ENCODE measurements at regions not wholly inside any gene's neighbourhood (a gene's known extent, or its start where the extent isn't known, plus 50 kb on each side); places are given as distances from the start of the nearest gene placed in this dataset.

DNA sequence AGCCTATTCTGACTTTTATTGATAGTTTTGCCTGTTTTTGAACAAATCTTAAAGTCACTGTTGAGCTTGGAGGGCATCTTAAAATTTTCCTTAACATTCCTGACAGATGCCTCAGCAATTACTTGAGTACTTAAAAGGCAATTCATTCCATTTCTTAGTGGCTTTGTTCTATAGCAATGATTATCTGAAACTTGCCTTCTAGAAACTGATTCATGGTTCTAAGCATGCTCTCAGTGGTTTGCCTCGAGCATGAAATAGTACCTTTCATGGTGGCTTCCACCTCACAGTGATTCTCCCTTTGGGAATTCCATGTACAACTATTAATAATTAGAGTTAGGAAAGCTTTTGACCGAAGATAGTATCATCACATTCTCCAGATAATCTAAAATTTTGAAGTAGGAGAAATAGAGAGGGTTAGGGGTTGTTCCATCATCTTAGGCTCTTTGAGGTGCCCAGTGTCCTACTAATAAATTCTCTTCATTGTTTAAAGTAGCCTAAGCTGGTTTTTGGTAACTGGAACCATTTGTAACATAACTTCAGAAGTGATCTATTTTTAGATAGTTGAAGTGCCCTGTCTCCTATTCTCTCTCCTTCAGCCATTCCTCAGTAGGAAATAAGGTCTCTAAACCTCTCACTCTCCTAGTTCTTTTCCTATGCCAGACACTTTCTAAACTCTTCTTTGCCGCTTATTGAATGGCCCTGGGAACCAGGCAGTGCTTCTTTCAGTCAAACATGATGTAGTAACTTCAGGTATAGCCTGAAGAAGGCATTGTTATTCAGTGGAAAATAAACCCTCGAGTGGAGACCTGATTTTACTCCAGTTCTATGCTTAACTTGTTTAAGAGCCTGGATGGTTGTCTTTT, 156.1 kb downstream of the HAUS1 start:
- no peak overlapping the region for H3K27ac ChIP-seq

GRCh38 chr18:46260879-46261143, 156.6 kb downstream of the HAUS1 start:
- TF ChIP-seq ZFX (IDR thresholded peaks at IDR 0.05), result no peak
- TF ChIP-seq, protein P1, sequence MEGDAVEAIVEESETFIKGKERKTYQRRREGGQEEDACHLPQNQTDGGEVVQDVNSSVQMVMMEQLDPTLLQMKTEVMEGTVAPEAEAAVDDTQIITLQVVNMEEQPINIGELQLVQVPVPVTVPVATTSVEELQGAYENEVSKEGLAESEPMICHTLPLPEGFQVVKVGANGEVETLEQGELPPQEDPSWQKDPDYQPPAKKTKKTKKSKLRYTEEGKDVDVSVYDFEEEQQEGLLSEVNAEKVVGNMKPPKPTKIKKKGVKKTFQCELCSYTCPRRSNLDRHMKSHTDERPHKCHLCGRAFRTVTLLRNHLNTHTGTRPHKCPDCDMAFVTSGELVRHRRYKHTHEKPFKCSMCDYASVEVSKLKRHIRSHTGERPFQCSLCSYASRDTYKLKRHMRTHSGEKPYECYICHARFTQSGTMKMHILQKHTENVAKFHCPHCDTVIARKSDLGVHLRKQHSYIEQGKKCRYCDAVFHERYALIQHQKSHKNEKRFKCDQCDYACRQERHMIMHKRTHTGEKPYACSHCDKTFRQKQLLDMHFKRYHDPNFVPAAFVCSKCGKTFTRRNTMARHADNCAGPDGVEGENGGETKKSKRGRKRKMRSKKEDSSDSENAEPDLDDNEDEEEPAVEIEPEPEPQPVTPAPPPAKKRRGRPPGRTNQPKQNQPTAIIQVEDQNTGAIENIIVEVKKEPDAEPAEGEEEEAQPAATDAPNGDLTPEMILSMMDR (conservative IDR thresholded peaks at IDR 0.05), result no peak
- no peak overlapping the region for H3K27ac ChIP-seq

More for the DNA sequence above, 156.1 kb downstream of the HAUS1 start:
- TF ChIP-seq, protein P1 (conservative IDR thresholded peaks at IDR 0.05), result no peak
- no peak for TF ChIP-seq ZFX (IDR thresholded peaks at IDR 0.05)

- TF ChIP-seq, protein P1 (conservative IDR thresholded peaks at IDR 0.05), result no peak
- no peak for TF ChIP-seq ZFX (IDR thresholded peaks at IDR 0.05)
- H3K27ac ChIP-seq, result no peak overlapping the region
Observed at GRCh38 chr18:46261799-46262198, 157.6 kb downstream of the HAUS1 start.

GRCh38 chr18:46262856-46263255, 158.7 kb downstream of the HAUS1 start:
- H3K27ac ChIP-seq, result no peak overlapping the region
- TF ChIP-seq ZFX (IDR thresholded peaks at IDR 0.05), result no peak
- TF ChIP-seq, protein P1 (conservative IDR thresholded peaks at IDR 0.05), result no peak

- no peak overlapping the region for H3K27ac ChIP-seq
- TF ChIP-seq ZFX (IDR thresholded peaks at IDR 0.05), result no peak
- TF ChIP-seq, protein P1 (conservative IDR thresholded peaks at IDR 0.05), result no peak
Observed at GRCh38 chr18:46264255-46264654, 160.1 kb downstream of the HAUS1 start.

- no peak overlapping the region for H3K27ac ChIP-seq
- no peak for TF ChIP-seq ZFX (IDR thresholded peaks at IDR 0.05)
- TF ChIP-seq, protein P1 (conservative IDR thresholded peaks at IDR 0.05), result no peak
Observed at GRCh38 chr18:46265196-46266156, 161.3 kb downstream of the HAUS1 start.

- no peak for TF ChIP-seq ZFX (IDR thresholded peaks at IDR 0.05)
- TF ChIP-seq, protein P1 (conservative IDR thresholded peaks at IDR 0.05), result no peak
- H3K27ac ChIP-seq, result no peak overlapping the region
Observed at GRCh38 chr18:46266473-46266872, 162.3 kb downstream of the HAUS1 start.

Measured in C4-2B (cell line).